Ascending aorta (tissue), 2 donors: ENCODE measurements at regions not wholly inside any gene's neighbourhood (a gene's known extent, or its start where the extent isn't known, plus 50 kb on each side); places are given as distances from the start of the nearest gene placed in this dataset.
"Not testable (repeated sequence)": the region's sequence is repeated elsewhere in the genome, so short reads cannot be mapped to it uniquely, and the experiment has no call there.

Source experiments
- DNase-seq, 2 donors: peaks; one replicate each; pipeline ENCODE4 v3.0.0-alpha.2; 2019; ENCODE audit warnings: low spot score in 2 of 2
- H3K27ac ChIP-seq, 2 donors: fragments of 200-600 bp; sonication (generic); one replicate each; pipeline ENCODE4 v1.5.1; 2016 to 2017; ENCODE audit warnings: mild to moderate bottlenecking in 1 of 2
- H3K27me3 ChIP-seq: fragments of 200-600 bp; sonication (generic); one replicate; pipeline ENCODE4 v1.5.1; 2017
- H3K36me3 ChIP-seq, 2 donors: fragments of 200-600 bp; sonication (generic); one replicate each; pipeline ENCODE4 v1.5.1; 2016
- H3K4me1 ChIP-seq, 2 donors: fragments of 200-600 bp; sonication (generic); one replicate each; pipeline ENCODE4 v1.5.1; 2016 to 2017; ENCODE audit warnings: mild to moderate bottlenecking in 1 of 2
- H3K4me3 ChIP-seq, 2 donors: fragments of 200-600 bp; sonication (generic); one replicate each; pipeline ENCODE4 v1.5.1; 2016 to 2017; ENCODE audit warnings: mild to moderate bottlenecking in 1 of 2
- H3K9me3 ChIP-seq, 2 donors: fragments of 200-600 bp; sonication (generic); one replicate each; pipeline ENCODE4 v1.5.1; 2016
- CTCF ChIP-seq, 3 experiments: fragments of 200-600 bp in 2 of 3; fragments of 450-650 bp in 1 of 3; sonication (generic) in 2 of 3; IDR thresholded peaks; one replicate each; pipeline ENCODE4 v1.5.1; 2016 to 2019; ENCODE audit warnings: antibody characterized with exemption in 3 of 3, mild to moderate bottlenecking in 1 of 3, moderate library complexity in 1 of 3
- intact Hi-C: fragments of 100-400 bp; cut with DNase I; formaldehyde crosslinking; loops from one replicate; pipeline ENCODE4 v1.15.1; 2023

- DNase-seq = peak; percentile 33 to 90
- intact Hi-C loops = loop anchor here (1.0 to 5.0 kb wide), 4 partner anchors 60 to 153 kb away; partner anchors contain the start of gene SLC4A7
- H3K27me3 ChIP-seq = no peaks in the 10 kb centered on the region
- peaks cover 4 to 23% of the 10 kb centered on the region in 2 donors for H3K4me1 ChIP-seq
- no peaks in the 10 kb centered on the region for H3K36me3 ChIP-seq
- peak overlapping the region in 1 of 2 donors; percentile 37 for H3K4me3 ChIP-seq
- H3K9me3 ChIP-seq = no peaks in the 10 kb centered on the region
- TF ChIP-seq CTCF (IDR thresholded peaks at IDR 0.05) = peak in 2 of 3 experiments; percentile 27 to 28
- H3K27ac ChIP-seq = peak overlapping the region; percentile 79 to 83
Observed at GRCh38 chr3:27637346-27637995, 84.7 kb downstream of the EOMES start.

- H3K4me3 ChIP-seq = peak overlapping the region in 1 of 2 donors; percentile 0
- not testable (repeated sequence) for H3K27me3 ChIP-seq, H3K9me3 ChIP-seq, H3K36me3 ChIP-seq, DNase-seq
- H3K4me1 ChIP-seq = peaks cover 4 to 23% of the 10 kb centered on the region in 2 donors
- intact Hi-C loops = loop anchor here (5.0 kb wide), 3 partner anchors 58 to 133 kb away; no protein-coding TSS in a partner anchor
- peak overlapping the region; percentile 84 to 91 for H3K27ac ChIP-seq
Observed at GRCh38 chr3:27635006-27635405, 87.1 kb downstream of the EOMES start.

- Histone ChIP-seq H3K9me3 (no peaks in the 10 kb centered on the region), H3K4me1 (peaks cover 4 to 23% of the 10 kb centered on the region in 2 donors), H3K4me3 (peak overlapping the region; percentile 63 to 83), H3K27ac (peak overlapping the region; percentile 84 to 91), H3K27me3 (no peaks in the 10 kb centered on the region), H3K36me3 (no peaks in the 10 kb centered on the region)
- DNase-seq = peak in 1 of 2 donors; percentile 72
- intact Hi-C loops = loop anchor here (1.0 kb wide), 1 partner anchor 44 kb away; no protein-coding TSS in a partner anchor
- TF ChIP-seq CTCF (IDR thresholded peaks at IDR 0.05) = no peak
Observed at GRCh38 chr3:27633224-27633545, 88.9 kb downstream of the EOMES start.

- H3K27ac ChIP-seq = peak overlapping the region; percentile 84 to 91
- no peaks in the 10 kb centered on the region for H3K36me3 ChIP-seq
- intact Hi-C loops = loop anchor here (1.0 kb wide), 1 partner anchor 45 kb away; no protein-coding TSS in a partner anchor
- H3K4me3 ChIP-seq = peak overlapping the region; percentile 63 to 83
- H3K27me3 ChIP-seq = no peaks in the 10 kb centered on the region
- TF ChIP-seq CTCF (IDR thresholded peaks at IDR 0.05) = no peak
- DNase-seq = peak in 1 of 2 donors; percentile 78
- H3K9me3 ChIP-seq = no peaks in the 10 kb centered on the region
- peaks cover 4 to 19% of the 10 kb centered on the region in 2 donors for H3K4me1 ChIP-seq
Observed at GRCh38 chr3:27632431-27633223, 89.5 kb downstream of the EOMES start.

GRCh38 chr3:27630885-27631284 is 91.2 kb downstream of the EOMES start:
- H3K4me3 ChIP-seq = no peak overlapping the region
- H3K27me3 ChIP-seq = no peaks in the 10 kb centered on the region
- intact Hi-C loops = no loop called here
- no peak overlapping the region for H3K27ac ChIP-seq
- H3K4me1 ChIP-seq = peaks cover 4 to 20% of the 10 kb centered on the region in 2 donors
- no peaks in the 10 kb centered on the region for H3K36me3 ChIP-seq
- no peaks in the 10 kb centered on the region for H3K9me3 ChIP-seq
- TF ChIP-seq CTCF (IDR thresholded peaks at IDR 0.05) = no peak
- DNase-seq = no peak

DNA sequence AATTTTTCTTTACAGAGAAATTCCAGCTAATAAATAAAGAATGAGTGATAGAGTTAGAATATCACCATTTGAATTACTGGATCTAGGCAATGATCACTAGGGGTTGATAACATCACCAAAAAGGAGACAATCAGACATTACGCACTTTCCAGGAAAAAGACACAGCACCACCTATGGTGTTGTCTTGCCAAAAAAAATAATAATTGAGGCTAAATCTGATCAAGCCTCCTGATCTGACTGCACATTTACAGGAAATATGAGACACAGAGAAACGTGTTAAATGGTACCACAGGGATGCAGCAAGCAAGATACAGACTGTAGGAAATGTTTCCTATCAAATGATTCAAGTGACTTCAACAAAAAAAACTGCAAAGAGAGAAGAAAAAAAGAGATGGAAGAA is 92.8 kb downstream of the EOMES start:
- no peak overlapping the region for H3K27ac ChIP-seq
- intact Hi-C loops = loop anchor here (5.0 kb wide), 1 partner anchor 37 kb away; no protein-coding TSS in a partner anchor
- H3K9me3 ChIP-seq = no peaks in the 10 kb centered on the region
- H3K4me3 ChIP-seq = no peak overlapping the region
- H3K27me3 ChIP-seq = no peaks in the 10 kb centered on the region
- H3K4me1 ChIP-seq = peaks cover 0 to 12% of the 10 kb centered on the region in 2 donors
- TF ChIP-seq CTCF (IDR thresholded peaks at IDR 0.05) = no peak
- no peaks in the 10 kb centered on the region for H3K36me3 ChIP-seq
- DNase-seq = no peak
